SK-N-MC (cell line): ENCODE measurements at regions not wholly inside any gene's neighbourhood (a gene's known extent, or its start where the extent isn't known, plus 50 kb on each side); places are given as distances from the start of the nearest gene placed in this dataset.
"Not testable (repeated sequence)": the region's sequence is repeated elsewhere in the genome, so short reads cannot be mapped to it uniquely, and the experiment has no call there.

Source experiments
- EZH2 ChIP-seq: fragments of 200-600 bp; sonication (generic); IDR thresholded peaks from one replicate; pipeline ENCODE4 v1.6.1; 2017; ENCODE audit warnings: antibody characterized with exemption
- POLR2AphosphoS5 ChIP-seq: IDR thresholded peaks from 2 replicates; pipeline ENCODE4 v1.6.1; 2012; ENCODE audit warnings: mild to moderate bottlenecking, low read depth, low read length, borderline replicate concordance

DNA sequence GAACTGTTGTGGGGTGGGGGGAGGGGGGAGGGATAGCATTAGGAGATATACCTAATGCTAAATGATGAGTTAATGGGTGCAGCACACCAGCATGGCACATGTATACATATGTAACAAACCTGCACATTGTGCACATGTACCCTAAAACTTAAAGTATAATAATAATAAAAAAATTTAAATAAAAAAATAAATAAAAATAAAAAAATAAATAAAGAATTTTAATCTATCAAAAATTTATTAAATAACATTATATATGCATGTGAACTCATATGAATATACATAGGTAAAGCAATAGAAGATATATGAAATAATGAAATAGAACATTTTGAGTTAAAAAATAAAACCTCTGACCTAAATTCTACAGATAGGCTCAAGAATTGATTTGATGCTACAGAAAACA lies 764.2 kb upstream of the LRATD1 start:
- TF ChIP-seq EZH2, POLR2AphosphoS5: not testable (repeated sequence)
